Loucy (cell line): ENCODE measurements at regions not wholly inside any gene's neighbourhood (a gene's known extent, or its start where the extent isn't known, plus 50 kb on each side); places are given as distances from the start of the nearest gene placed in this dataset.

Experiments used
- EZH2phosphoT487 ChIP-seq: fragments of 200-600 bp; IDR thresholded peaks from 2 replicates; pipeline ENCODE4 v1.6.1; 2018; ENCODE audit warnings: antibody characterized with exemption, mild to moderate bottlenecking, moderate library complexity, borderline replicate concordance
- TF ChIP-seq, protein P1 (sequence below): fragments of 200-600 bp; sonication (generic); conservative IDR thresholded peaks from 2 replicates; pipeline ENCODE4 v1.5.1; 2014; ENCODE audit warnings: mild to moderate bottlenecking, antibody characterized with exemption, low read length

DNA sequence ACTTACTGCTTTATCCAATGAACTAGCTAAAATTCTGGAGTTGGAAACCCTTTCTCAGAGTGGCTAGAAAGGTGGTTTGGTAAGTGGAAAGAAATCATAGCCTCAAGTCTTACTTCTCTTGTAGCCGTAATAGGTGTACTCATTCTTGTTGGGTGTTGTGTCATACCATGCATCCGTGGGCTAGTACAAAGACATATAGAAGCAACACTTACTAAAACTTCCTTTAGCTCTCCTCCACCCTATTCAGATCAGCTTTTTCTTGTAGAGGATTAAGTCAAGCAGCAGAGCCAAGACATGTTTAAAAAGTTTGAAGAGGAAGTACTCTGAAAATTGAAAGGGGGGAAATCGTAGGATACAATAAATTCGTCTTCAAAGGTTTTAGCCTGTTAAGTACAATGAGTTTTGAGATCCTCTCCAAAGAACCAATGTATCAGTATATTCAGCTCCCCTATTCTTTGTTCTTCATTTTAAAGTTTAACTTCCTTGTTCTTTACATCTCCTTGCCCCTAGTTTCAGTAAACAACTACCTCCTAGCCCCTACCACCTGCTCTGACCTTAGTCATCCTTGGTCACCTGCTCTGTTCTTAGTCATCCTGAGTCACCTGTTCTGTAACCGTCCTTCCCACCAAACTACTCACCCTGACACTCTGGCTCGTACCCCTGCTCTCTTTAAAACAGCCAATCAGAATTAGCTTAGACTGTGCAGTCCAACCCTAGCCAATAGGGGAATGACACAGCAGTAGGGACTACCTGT lies 62.1 kb upstream of the DEUP1 start:
- TF ChIP-seq, protein P1, sequence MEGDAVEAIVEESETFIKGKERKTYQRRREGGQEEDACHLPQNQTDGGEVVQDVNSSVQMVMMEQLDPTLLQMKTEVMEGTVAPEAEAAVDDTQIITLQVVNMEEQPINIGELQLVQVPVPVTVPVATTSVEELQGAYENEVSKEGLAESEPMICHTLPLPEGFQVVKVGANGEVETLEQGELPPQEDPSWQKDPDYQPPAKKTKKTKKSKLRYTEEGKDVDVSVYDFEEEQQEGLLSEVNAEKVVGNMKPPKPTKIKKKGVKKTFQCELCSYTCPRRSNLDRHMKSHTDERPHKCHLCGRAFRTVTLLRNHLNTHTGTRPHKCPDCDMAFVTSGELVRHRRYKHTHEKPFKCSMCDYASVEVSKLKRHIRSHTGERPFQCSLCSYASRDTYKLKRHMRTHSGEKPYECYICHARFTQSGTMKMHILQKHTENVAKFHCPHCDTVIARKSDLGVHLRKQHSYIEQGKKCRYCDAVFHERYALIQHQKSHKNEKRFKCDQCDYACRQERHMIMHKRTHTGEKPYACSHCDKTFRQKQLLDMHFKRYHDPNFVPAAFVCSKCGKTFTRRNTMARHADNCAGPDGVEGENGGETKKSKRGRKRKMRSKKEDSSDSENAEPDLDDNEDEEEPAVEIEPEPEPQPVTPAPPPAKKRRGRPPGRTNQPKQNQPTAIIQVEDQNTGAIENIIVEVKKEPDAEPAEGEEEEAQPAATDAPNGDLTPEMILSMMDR: no peak
- TF ChIP-seq EZH2phosphoT487: no peak
